ENCODE measurements at regions not wholly inside any gene's neighbourhood (a gene's known extent, or its start where the extent isn't known, plus 50 kb on each side); places are given as distances from the start of the nearest gene placed in this dataset.

DNA sequence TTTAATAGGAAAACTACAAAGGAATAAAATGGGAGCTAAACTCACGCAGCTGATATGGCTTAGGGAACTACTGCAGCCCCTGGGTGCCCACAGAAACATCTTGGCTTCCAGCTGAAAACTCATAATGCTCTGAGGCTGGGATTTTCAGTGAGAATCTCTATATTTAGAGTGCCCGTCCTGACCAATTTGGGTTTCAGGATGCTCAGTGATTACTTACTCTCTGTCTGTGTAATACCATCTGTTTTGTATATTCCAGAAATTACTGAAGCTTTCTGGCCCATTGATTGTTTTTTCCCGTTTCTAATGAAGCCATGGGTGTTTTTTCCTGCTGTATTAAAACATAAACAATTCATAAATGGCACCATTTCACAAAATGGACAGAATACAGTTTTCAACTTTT, 50.6 kb upstream of the ZNF385D start:
- no CpG with 5 or more reads among the region's 3 CpGs for WGBS (ENCODE audit: insufficient coverage)
- no peak overlapping the region for H3K27ac ChIP-seq (ENCODE audit: low read length)
- H3K9me3 ChIP-seq (replicated peaks; ENCODE audit: control insufficient read depth, low read depth, low read length) = peaks cover 3% of the 10 kb centered on the region
- no peaks in the 10 kb centered on the region for H3K27me3 ChIP-seq (ENCODE audit: control insufficient read depth, insufficient read depth, low read length)
- DNase-seq = no peak
- H3K36me3 ChIP-seq (ENCODE audit: control insufficient read depth, insufficient read depth, low read length) = no peaks in the 10 kb centered on the region
- no peak overlapping the region for H3K4me3 ChIP-seq (ENCODE audit: low read length)
- no peaks in the 10 kb centered on the region for H3K4me1 ChIP-seq (ENCODE audit: control insufficient read depth, insufficient read depth, low read length)

DNA sequence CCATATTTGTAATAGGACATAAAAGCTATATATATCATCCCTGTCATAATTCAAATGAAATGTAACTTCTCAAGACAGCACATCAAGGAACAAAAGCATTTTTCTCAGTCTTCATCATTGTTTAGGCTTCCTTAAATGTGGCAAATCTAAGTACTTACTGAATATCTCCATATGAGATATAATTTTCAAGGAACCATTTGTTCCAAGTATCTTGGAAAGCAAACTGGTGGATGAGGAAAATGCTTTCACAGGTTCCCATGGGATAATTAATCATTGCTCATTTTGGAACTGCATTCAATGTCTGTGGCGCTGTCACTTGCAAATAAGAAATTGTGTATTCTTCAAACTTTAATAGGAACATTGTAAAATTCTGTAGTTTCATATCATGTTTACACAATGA, 52.6 kb upstream of the ZNF385D start:
- Histone ChIP-seq H3K27ac (ENCODE audit: low read length) (no peak overlapping the region), H3K36me3 (ENCODE audit: control insufficient read depth, insufficient read depth, low read length) (no peaks in the 10 kb centered on the region), H3K4me1 (ENCODE audit: control insufficient read depth, insufficient read depth, low read length) (no peaks in the 10 kb centered on the region), H3K9me3 (replicated peaks; ENCODE audit: control insufficient read depth, low read depth, low read length) (peaks cover 3% of the 10 kb centered on the region), H3K4me3 (ENCODE audit: low read length) (no peak overlapping the region), H3K27me3 (ENCODE audit: control insufficient read depth, insufficient read depth, low read length) (no peaks in the 10 kb centered on the region)
- DNase-seq = peak; percentile 86
- WGBS (ENCODE audit: insufficient coverage) = no CpG with 5 or more reads among the region's 1 CpG

DNA sequence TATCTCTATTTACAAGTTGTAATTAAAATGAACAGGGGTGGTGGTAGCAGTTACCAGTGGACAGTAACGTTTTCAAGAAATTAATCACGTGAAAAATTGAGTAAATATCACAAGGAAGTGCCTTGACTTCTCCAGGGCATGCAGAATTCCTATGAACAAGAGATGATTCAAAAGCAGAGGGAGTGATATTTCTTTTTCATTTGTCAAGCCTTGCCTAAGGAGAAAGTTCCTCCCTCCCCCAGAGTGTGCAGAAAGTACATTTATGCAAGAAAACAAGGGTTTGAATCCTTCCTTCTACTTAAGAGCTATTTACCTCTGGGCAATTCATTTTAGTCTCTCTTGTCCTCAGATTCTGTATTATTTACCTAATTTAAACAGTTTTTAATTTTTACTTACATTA, 53.3 kb upstream of the ZNF385D start:
- Histone ChIP-seq H3K27me3 (ENCODE audit: control insufficient read depth, insufficient read depth, low read length) (no peaks in the 10 kb centered on the region), H3K27ac (ENCODE audit: low read length) (no peak overlapping the region), H3K4me3 (ENCODE audit: low read length) (no peak overlapping the region), H3K4me1 (ENCODE audit: control insufficient read depth, insufficient read depth, low read length) (no peaks in the 10 kb centered on the region), H3K36me3 (ENCODE audit: control insufficient read depth, insufficient read depth, low read length) (no peaks in the 10 kb centered on the region), H3K9me3 (replicated peaks; ENCODE audit: control insufficient read depth, low read depth, low read length) (peaks cover 2% of the 10 kb centered on the region)
- DNase-seq = no peak
- WGBS (ENCODE audit: insufficient coverage) = 80% methylated on average over 1 of the region's 2 CpGs

DNA sequence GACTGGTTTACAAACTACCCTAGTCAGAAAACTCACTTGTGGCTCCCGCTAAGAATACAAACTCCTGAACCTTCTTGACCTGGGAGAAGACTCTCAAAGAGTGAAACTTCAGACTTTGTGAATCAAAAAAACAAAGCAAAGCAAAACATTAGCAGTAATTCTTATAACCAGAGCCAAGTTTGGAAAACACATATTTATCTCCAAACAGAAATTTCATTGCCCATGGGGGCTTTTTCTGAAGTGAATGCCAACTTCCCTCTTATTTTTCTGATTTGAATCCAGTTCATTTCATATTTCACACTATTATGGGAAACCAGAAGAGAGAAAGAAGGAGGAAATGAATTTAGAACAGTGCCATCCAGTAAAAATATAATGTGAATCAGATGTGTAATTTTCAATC, 55.7 kb upstream of the ZNF385D start:
- H3K36me3 ChIP-seq (ENCODE audit: control insufficient read depth, insufficient read depth, low read length) = no peaks in the 10 kb centered on the region
- H3K9me3 ChIP-seq (replicated peaks; ENCODE audit: control insufficient read depth, low read depth, low read length) = no peaks in the 10 kb centered on the region
- H3K4me1 ChIP-seq (ENCODE audit: control insufficient read depth, insufficient read depth, low read length) = no peaks in the 10 kb centered on the region
- 40% methylated on average over 1 of the region's 1 CpG for WGBS (ENCODE audit: insufficient coverage)
- peak; percentile 51 for DNase-seq
- no peak overlapping the region for H3K27ac ChIP-seq (ENCODE audit: low read length)
- no peak overlapping the region for H3K4me3 ChIP-seq (ENCODE audit: low read length)
- H3K27me3 ChIP-seq (ENCODE audit: control insufficient read depth, insufficient read depth, low read length) = no peaks in the 10 kb centered on the region

DNA sequence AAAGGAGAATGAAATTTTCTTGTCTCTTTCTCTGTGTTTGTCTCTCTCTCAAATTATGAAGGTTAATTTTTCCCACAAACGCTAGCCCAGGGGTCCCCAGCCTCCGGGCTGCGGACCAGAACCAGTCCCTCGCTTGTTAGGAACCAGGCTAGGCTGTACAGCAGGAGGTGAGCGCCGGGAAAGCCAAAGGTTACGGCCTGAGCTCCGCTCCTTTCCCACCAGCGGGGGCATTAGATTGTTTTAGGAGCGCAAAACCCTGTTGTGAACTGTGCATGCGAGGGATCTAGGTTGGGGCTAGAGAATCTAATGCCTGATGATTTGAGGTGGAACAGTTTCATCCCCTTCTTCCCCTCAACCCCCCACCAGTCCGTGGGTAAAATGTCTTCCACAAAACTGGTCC, 74.7 kb upstream of the ZNF385D start:
- no peak for DNase-seq
- H3K27ac ChIP-seq (ENCODE audit: low read length) = no peak overlapping the region
- WGBS (ENCODE audit: insufficient coverage) = 76% methylated on average over 7 of the region's 12 CpGs

DNA sequence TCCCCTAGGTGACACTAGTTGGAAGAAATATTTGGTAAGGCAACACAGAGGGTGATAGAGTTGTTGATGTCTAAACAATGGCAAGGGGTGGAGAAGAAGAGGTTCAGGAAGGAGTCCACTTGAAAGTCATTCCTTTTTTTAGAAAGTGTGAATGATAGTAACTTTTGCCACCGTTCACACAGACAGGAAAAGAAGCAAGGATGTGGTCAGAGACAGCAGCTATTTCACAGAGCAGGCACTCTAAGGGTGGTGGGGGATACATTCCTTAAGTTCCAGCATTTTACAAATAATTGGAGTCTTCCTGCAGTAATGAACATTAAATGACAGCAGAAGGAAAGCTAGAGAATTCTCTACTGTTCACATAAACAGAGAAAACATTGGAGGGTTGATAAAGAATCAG, 75.4 kb upstream of the ZNF385D start:
- Histone ChIP-seq H3K4me1 (ENCODE audit: control insufficient read depth, insufficient read depth, low read length) (no peaks in the 10 kb centered on the region), H3K9me3 (replicated peaks; ENCODE audit: control insufficient read depth, low read depth, low read length) (no peaks in the 10 kb centered on the region), H3K4me3 (ENCODE audit: low read length) (no peak overlapping the region), H3K36me3 (ENCODE audit: control insufficient read depth, insufficient read depth, low read length) (no peaks in the 10 kb centered on the region), H3K27me3 (ENCODE audit: control insufficient read depth, insufficient read depth, low read length) (no peaks in the 10 kb centered on the region), H3K27ac (ENCODE audit: low read length) (no peak overlapping the region)
- 80% methylated on average over 1 of the region's 1 CpG for WGBS (ENCODE audit: insufficient coverage)
- no peak for DNase-seq

More for the DNA sequence above, 74.7 kb upstream of the ZNF385D start:
- Histone ChIP-seq H3K36me3 (ENCODE audit: control insufficient read depth, insufficient read depth, low read length) (no peaks in the 10 kb centered on the region), H3K27me3 (ENCODE audit: control insufficient read depth, insufficient read depth, low read length) (no peaks in the 10 kb centered on the region), H3K4me1 (ENCODE audit: control insufficient read depth, insufficient read depth, low read length) (no peaks in the 10 kb centered on the region), H3K9me3 (replicated peaks; ENCODE audit: control insufficient read depth, low read depth, low read length) (no peaks in the 10 kb centered on the region), H3K4me3 (ENCODE audit: low read length) (no peak overlapping the region)

DNA sequence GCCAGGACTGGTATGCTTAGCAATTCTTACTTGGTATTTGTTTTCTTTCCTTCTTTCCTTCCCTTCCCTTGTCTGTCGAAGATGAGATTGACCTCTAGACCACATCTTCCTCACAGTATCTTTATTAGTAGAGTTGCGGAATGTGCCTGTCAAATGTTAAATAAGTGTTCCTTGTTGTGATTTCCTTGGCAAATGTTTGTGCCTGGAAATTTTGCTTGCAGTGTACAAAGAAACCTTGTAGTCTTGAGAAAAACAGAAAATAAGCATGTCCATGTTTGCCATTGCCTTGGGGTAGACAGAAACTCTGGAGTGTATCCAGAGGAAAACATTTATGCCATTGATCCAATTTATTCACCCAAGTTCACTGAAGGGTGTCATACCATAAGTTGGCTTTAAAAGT, 79.5 kb upstream of the ZNF385D start:
- H3K9me3 ChIP-seq (replicated peaks; ENCODE audit: control insufficient read depth, low read depth, low read length) = no peaks in the 10 kb centered on the region
- no peak for DNase-seq
- no peak overlapping the region for H3K4me3 ChIP-seq (ENCODE audit: low read length)
- H3K27me3 ChIP-seq (ENCODE audit: control insufficient read depth, insufficient read depth, low read length) = no peaks in the 10 kb centered on the region
- no peaks in the 10 kb centered on the region for H3K4me1 ChIP-seq (ENCODE audit: control insufficient read depth, insufficient read depth, low read length)
- no peak overlapping the region for H3K27ac ChIP-seq (ENCODE audit: low read length)
- WGBS (ENCODE audit: insufficient coverage) = no CpG with 5 or more reads among the region's 2 CpGs
- H3K36me3 ChIP-seq (ENCODE audit: control insufficient read depth, insufficient read depth, low read length) = no peaks in the 10 kb centered on the region

DNA sequence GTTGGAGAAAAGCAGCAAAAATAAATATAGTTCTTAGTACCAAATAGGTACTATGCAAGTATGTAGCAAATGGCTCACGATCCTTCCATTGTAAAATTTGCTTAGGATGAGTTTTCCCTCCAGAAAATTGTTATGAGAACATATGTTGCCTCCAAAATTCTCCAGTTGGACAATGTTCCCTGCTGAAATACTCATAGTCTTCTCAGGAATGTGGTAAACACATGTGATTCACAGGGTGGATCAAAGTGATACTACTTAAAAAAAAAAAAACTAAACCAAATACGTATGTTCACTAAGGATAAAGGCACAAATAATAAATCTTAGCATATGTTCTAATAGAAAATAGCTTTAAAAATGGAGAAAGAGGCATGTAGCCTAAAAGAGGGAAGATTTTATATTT, 84.3 kb upstream of the ZNF385D start:
- Histone ChIP-seq H3K4me3 (ENCODE audit: low read length) (no peak overlapping the region), H3K36me3 (ENCODE audit: control insufficient read depth, insufficient read depth, low read length) (no peaks in the 10 kb centered on the region), H3K4me1 (ENCODE audit: control insufficient read depth, insufficient read depth, low read length) (peaks cover 2% of the 10 kb centered on the region), H3K27ac (ENCODE audit: low read length) (no peak overlapping the region), H3K27me3 (ENCODE audit: control insufficient read depth, insufficient read depth, low read length) (no peaks in the 10 kb centered on the region), H3K9me3 (replicated peaks; ENCODE audit: control insufficient read depth, low read depth, low read length) (no peaks in the 10 kb centered on the region)
- no CpG with 5 or more reads among the region's 2 CpGs for WGBS (ENCODE audit: insufficient coverage)
- peak; percentile 66 for DNase-seq

DNA sequence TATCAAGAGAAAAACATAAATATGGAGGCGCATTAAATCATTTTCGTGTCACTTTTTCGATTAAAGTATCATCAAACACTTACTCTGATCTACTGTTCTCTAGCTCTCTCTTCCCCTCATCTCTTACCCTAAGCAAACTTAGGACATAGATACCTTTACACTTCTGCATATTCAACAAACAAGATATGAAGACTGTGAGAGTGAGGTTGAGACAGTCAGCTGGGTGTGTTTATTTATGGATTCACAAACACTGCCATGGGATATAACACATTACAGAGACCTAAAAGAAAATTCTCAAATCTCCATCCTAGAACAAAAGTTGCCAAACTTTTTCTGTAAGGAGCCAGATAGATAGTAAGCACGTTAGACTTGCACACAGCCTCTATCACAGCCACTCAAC, 85.2 kb upstream of the ZNF385D start:
- no CpG with 5 or more reads among the region's 4 CpGs for WGBS (ENCODE audit: insufficient coverage)
- H3K36me3 ChIP-seq (ENCODE audit: control insufficient read depth, insufficient read depth, low read length) = no peaks in the 10 kb centered on the region
- DNase-seq = no peak
- H3K27me3 ChIP-seq (ENCODE audit: control insufficient read depth, insufficient read depth, low read length) = no peaks in the 10 kb centered on the region
- H3K4me3 ChIP-seq (ENCODE audit: low read length) = no peak overlapping the region
- peaks cover 2% of the 10 kb centered on the region for H3K4me1 ChIP-seq (ENCODE audit: control insufficient read depth, insufficient read depth, low read length)
- H3K9me3 ChIP-seq (replicated peaks; ENCODE audit: control insufficient read depth, low read depth, low read length) = no peaks in the 10 kb centered on the region
- H3K27ac ChIP-seq (ENCODE audit: low read length) = no peak overlapping the region

DNA sequence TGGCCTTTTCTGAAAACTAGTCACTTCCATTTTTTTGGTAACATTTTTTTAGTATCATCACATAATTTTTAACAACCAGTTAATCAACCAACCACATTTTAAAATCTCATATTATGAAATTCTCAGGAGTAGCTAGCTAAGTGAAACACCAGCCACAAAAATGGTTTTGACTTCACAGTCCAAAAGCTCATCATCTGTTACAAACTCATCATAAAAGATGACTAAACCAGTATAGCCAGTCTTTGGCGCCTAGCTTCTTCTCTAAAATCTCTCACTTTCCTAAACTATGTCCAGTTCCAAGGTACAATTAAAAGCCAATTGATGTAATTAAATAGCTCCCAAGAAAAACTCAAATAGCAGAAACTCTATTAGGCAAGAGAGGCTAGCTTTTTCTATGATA, 88.2 kb upstream of the ZNF385D start:
- Histone ChIP-seq H3K9me3 (replicated peaks; ENCODE audit: control insufficient read depth, low read depth, low read length) (no peaks in the 10 kb centered on the region), H3K4me1 (ENCODE audit: control insufficient read depth, insufficient read depth, low read length) (peaks cover 2% of the 10 kb centered on the region), H3K27me3 (ENCODE audit: control insufficient read depth, insufficient read depth, low read length) (no peaks in the 10 kb centered on the region), H3K36me3 (ENCODE audit: control insufficient read depth, insufficient read depth, low read length) (no peaks in the 10 kb centered on the region), H3K27ac (ENCODE audit: low read length) (peak overlapping the region; percentile 73), H3K4me3 (ENCODE audit: low read length) (no peak overlapping the region)
- WGBS (ENCODE audit: insufficient coverage) = 83% methylated on average over 1 of the region's 1 CpG
- DNase-seq = no peak

DNA sequence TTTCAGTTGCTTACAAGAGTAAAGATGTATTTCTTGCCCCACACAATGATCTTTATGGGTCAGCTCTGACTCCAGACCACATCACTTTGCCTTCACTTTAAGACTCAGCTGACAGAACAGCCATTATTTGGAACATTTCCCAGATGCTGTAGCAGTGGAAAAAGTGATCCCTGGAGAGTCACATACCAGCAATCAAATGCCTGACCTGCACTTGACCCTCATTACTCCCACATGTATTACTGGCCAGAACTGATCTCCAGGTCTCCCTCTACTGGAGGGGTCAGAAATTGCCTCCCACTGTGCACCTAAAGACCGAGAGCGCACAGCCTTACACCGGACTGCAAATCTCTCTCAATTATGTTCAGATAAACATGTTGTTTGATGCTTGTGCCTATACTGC, 88.6 kb upstream of the ZNF385D start:
- no CpG with 5 or more reads among the region's 3 CpGs for WGBS (ENCODE audit: insufficient coverage)
- Histone ChIP-seq H3K27me3 (ENCODE audit: control insufficient read depth, insufficient read depth, low read length) (no peaks in the 10 kb centered on the region), H3K9me3 (replicated peaks; ENCODE audit: control insufficient read depth, low read depth, low read length) (no peaks in the 10 kb centered on the region), H3K4me3 (ENCODE audit: low read length) (no peak overlapping the region), H3K4me1 (ENCODE audit: control insufficient read depth, insufficient read depth, low read length) (peaks cover 2% of the 10 kb centered on the region), H3K36me3 (ENCODE audit: control insufficient read depth, insufficient read depth, low read length) (no peaks in the 10 kb centered on the region), H3K27ac (ENCODE audit: low read length) (peak overlapping the region; percentile 73)
- peak; percentile 83 for DNase-seq
